ENCODE measurements at regions not wholly inside any gene's neighbourhood (a gene's known extent, or its start where the extent isn't known, plus 50 kb on each side); places are given as distances from the start of the nearest gene placed in this dataset.

DNA sequence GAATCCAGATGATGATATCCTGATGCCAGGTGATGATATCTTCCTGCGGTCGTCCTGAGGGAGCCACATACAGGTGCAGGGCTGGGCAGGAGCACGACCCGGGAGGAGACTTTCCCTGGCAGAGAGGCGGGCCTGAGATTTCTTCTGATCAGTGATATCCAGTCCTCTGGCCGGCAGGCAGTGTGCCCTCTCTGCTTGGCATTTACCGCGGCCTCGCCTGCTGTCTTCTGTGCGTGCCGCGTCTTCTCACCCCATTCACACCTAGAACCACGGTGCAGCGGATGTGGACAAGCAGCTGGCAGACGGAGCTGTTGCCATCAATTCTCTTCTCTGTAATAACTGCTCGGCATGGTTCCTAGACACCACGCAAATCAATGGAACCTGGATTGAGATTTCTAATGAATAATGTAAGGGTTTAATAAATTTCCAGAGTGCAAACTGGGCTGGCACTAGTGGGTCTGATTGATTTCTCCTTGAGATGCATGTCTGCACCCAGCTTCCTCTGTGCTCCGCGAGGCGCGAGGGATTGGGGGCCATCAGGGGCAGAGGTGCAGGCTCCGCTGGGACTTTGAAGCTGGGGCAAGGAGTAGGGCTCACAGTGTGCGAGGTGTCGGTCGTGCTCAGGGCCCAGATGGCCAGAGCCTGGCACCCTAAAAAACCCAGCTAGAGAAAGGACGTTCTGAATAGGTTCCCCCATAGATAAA, 208.9 kb upstream of the HDAC4 start:
- no peak for DNase-seq

DNA sequence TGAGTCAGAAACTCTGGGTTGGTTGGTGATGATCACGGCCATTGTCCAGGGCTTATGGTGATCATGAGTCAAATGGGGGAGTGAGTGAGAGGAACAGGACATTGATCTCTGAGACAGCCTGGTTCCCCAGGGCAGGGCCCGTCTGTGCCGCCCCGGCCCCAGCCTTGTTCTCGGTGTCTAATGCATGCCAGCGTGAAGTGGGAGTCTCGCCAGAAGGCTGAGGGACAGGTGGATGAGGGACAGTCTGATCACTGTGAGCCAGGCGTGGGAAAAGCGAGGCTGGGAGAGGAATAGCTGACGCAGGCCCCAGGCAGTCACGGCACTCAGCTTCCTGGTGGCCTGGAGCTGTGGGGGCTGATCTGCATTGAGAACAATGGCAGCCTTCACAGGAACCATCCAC, 208.3 kb upstream of the HDAC4 start:
- DNase-seq: no peak

DNA sequence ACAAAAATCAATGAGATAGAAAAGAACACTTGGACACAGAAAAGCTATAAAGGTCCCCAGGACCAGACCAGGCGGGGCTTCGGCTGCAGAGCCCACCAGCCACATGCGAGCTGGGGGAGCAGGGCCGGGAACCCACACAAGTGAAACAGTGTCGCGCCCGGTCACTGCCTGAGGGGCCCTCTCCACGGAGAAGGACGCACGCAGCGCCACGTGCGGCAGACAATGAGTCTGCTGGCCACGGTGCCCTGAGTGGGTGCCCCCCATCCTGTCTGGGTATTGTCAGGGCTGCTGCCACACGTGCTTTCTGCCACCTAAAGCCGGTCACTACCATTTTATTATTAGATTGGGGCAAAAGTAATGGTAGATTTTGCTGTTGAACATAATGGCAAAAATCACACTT, 207.9 kb upstream of the HDAC4 start:
- no peak for DNase-seq

DNA sequence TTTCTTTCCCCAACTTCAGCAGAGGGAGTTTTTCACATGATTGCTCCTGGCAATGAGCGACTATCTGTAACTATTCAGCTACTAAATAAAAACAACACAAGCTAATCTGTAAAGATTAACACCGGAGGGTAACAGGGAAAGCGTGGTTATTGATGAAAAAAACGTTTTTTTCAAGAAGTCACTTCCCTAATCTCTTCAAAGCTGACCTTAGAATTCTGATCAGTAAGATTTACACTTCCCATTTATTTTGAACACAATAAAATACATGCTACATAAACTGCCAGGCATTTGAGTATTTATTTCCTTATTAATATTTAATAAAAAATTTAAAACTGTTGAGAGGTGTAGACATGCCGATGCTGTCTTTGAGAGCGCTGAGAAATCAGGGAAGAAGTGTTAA, 207.4 kb upstream of the HDAC4 start:
- DNase-seq: no peak

DNA sequence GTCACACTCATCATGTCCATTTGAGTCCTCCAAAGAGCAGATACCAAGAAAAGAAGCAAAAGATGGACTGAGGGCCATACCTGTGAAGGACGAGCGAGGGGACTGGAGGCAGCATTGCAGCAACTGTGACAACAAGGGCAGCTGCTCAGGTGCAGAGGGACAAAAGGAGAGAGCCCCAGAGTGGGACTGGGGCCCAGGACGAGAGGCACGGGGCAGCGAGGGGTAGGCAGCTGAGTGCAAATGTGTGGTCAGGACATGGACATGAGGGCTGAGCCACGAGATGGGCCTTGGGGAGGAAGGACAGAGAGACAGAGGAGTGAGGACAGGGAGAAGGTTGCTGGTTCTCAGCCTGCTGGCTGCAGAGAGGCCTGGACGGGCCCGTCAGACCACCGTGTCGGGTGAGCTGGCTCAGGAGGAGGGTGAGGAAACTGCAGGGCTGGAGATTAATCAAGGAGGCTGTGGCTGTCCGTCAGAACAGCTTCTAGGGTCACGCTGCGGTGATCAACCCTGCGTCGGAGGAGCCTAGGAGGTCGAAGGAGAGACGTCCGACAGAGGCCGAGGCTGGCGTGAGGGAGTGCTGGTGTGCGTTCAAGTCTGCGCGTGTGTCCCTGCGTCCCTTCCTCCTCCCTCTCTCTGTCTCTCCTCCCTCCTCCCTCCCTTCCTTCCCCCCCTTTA, 206.8 kb upstream of the HDAC4 start:
- DNase-seq: no peak

DNA sequence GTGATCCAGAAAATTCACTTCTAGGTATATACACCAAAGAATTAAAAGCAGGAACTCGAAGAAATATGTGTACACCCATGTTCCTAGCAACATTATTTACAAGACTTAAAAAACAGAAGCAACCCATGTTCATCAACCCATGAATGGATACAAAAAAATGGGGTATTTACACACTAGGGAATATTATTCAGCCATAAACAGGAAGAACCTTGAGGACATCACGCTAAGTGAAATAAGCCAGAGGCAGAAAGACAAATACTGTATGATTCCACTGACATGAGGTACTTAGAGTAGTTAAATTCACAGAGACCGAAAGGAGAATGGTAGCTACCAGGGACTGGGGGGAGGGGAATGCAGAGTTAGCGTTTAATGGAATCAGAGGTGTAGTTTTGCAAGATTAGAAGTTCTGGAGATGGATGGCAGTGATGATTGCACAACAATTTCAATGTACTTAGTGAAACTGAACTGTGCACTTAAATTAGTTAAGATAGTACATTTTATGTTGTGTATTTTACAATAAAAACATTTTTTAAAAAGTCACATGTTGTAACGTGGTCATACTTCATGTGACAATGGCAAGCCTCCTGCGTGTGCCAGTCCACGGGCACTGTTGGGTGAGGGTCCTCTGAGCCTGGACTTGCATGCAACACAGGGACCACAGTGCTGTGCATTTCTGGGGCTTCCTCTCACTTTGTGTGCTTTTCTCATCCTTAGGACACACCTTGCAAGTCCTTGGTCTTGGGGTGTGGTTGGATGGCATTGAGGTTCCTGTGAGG, 206.1 kb upstream of the HDAC4 start:
- DNase-seq: no peak

DNA sequence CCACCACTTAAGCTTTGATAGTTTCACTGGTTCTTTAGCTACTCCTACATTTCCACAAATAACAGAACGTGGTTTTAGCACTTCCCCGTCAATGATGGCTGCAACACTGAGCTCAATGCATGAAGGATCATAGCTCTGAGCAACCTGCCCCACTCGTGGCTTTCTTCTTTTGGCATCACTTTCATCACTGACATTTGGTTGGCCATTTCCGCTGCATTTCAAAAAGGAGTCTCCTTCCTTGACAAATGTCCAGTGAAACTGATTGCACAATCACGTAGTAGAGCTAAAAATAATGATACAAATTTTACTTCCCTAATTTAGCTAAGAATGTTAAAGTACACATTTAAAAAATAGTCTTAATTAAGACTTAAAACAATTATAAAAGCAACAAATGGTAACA, 205.2 kb upstream of the HDAC4 start:
- no peak for DNase-seq

DNA sequence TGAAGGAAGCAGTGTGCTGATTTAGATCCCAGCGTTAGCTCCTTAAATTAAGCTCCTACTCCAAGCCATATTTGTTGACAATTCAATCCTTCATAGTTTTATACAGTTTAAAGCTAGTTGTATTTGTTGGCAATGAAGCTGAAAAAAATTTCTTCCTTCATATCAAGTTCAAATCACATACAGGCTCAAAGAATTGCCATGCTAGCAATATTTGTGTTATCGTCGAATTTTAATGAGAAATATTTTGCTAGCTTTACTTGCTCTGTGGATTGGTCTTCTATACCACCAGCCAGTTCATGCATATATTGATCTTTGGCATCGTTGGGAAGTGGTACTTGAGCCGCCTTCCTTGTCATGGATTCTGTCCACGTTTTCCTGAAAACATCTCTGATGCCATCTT, 204.6 kb upstream of the HDAC4 start:
- no peak for DNase-seq

DNA sequence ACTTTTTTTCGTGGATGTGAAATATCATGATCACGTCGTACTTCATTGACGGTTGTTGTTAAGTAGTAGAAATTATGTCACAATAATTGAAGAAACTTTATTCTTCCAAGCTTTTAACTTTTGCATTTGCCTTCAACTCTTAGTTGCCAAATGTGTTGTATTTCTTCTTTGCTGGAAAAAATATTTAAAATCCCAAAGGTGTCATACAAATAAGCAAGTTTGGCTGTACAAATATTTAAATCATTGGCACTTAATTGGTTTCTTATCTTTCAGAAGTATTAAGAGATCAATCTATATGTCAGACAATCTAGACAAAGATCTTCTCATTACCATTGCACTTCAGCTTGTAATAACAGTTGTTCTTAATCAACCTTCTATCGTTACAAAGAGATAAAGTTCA, 204.0 kb upstream of the HDAC4 start:
- DNase-seq: no peak

DNA sequence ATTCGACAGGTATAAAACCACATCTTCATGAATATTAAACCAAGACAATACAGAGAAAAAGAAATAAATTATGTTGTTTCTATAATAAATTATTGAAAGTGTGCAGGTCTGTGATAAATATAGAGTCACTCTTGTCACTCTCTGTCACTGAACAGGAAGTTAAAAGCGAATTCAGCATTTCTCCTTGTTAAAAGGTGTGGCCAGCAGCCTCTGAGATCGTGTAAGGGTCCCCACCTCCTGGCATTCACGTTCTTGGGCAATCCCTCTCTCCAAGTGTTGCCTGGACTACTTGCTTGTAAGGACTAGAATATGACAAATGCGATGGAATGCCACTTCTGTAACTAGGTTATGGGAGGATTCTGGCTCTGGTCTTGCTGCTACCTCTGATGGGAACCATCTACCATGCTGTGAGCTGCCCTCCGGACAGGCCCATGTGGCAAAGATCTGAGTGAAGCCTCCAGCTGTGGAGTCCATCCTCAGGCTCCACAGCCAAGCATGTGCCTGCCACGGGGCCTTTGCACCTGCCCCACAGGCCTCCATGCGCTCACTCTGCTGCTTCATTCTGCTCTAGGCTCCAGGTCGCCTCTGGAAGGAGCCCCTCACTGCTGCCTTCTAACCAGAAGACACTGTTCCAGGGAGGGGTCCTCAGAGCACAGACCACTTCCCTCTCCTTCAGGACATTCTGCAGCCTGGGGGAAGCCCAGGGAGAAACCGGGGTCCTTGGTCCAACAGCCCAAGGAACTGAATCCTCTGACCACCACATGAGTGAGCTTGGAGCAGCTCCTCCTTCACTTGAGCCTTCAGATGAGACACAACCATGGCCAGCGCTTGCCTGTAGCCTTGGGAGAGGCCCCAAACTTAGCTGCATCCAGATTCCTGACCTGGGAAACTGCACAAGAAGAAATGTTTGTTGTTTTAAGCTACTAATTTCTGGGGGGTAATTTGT, 202.9 kb upstream of the HDAC4 start:
- DNase-seq: no peak

DNA sequence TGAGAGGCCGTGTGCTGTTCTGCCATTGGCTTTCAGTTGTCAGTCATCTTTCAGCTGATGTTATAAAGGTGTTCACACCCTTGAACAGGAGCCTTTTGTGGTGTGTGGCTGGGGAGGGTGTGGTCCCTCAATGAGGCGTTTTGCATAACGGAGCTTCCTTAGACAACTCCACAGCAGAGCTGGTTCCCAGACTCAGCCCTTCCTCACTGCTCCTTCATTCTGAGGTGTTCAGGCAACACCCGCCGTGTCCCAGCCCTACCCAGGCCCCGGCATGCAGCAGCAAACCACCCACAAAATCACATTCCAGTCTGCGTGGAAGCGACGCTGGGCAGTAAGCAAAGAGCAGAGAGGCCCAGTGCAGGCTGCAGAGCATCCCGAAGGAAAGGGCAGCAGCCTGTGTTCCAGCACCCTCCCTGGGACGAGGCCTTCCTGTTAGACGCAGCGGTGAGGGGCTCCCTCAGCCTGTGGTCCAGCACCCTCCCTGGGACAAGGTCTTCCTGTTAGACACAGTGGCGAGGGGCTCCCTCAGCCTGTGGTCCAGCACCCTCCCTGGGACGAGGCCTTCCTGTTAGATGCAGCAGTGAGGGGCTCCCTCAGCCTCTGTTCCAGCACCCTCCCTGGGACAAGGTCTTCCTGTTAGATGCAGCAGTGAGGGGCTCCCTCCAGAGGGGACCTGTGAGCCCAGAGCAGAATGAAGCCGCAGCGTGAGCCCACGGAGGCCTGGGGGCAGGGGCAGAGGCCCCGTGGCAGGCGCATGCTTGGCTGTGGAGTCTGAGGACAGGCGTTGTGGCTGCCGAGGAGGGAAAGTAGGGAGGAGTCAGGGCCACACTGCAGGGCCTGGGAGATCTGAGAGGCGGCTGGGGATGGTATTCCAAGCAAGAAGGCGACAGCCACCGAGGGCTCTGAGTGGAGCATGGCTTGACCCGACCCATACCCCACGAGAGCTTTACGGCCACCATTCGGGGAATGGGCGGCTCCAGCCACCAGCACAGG, 201.8 kb upstream of the HDAC4 start:
- DNase-seq: no peak

DNA sequence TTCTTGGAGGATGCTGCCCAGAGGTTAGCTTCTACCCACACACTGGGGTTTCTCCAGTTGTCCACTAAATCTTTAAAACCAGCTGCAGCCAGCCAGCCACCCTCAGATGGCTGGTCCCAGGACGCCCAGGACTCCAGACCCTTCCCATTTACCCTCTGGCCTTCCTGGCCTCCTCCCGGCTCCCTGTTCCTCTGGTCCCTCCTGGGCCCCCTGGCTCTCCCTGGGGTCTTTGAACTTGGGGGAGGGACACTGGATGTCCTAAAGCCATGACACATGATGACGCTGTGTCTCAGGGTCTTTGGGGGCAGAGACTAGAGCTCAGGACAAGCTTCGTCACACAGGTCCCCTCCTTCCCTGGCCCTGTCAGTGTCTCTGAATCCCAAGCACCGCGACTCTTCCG, 201.1 kb upstream of the HDAC4 start:
- no peak for DNase-seq

DNA sequence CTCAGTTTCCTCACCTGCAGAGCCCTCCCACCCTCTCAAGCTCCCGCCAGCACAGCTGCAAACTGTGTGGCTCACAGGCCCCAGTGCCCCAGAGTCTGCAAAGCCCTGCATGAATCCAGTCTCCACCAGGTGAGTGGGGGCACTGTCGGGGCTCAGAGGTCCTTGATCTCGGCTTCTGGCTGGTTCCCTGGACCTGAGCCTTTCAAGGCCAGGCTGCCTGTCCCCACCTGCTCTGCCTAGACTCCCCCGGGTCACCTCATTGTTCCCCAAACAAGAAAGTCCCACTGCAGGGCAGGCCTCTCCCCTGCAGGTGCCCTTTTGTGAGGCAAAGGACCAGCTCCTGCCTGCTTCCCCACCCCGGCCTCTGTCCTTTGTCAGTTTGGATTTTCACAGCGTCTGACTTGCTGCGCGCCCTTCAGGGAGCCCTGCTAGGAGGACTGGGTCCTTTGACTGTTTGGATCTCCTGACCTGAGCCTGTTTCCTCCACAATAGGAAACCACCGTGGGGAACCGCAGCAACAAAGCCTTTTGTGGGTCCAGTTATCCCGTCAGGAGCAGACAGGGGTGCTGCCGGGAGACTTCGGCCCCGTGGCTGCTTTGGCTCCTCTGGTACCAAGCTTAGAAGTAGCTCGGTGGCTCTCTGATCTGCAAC, 200.5 kb upstream of the HDAC4 start:
- DNase-seq: no peak

DNA sequence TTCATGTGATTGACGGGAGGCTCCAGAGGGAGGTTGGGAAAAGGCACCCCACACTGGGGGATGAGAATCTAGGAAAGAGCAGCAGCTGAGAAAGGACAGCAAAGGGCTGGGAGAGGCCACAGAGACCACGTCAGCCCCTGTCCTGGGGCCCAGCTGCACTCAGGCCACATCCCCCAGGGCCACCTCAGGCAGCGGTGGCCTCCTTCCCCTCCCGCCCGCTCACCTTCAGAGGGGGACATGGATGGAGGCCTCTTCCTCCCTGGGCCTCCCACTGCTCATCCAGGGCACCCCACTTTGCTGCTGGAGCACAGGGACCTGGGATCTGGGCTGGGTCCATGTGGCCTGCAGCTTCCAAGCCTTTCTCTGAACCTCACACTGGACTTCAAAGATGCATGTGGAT, 199.8 kb upstream of the HDAC4 start:
- no peak for DNase-seq

DNA sequence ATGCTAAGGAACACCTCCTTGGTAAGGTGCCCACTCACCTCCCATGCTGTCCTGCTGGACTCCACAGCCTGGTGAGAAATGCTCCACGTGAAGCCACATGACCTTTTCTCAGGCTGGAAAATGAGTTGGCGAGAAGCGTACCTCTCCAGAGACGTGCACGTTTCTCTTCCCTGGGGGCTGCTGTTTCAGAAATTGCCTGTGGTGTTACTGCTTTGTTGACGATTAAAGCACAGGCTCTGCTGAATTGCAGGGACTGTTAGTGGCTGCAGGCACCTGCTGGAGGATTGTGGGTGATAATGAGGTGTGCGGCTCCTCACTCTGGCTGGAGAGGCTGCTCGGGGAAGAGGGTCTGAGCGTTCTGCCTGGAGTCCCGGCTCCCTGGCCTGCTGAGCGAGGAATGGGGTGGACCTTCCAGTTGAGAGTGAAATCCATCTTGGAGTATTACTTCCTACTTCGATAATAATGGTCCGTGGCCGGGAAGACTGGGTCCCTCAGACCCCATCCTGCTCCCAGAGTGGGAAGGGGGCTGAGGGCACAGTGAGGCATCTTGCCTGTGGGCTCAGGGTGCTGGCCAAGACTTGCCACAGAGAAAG, 199.3 kb upstream of the HDAC4 start:
- no peak for DNase-seq

DNA sequence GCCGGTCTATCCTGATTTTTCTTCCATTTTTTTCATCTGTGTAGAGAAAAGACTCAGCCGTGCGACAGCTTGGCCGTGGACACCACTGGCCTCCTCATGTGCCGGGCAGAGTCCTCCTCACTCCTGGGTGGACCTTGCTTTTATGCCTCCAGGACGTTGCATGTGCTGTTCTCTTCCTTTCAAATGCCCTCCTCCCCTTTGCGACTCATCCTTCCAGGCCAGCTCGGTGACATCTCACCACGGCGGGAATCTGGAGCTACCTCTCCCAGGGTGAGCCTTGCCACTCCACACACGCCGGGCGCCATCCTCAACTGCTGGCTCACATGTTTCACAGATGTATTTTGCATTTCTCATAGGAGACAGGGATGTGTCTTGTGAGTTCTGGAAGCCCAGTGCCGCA, 198.5 kb upstream of the HDAC4 start:
- DNase-seq: no peak

DNA sequence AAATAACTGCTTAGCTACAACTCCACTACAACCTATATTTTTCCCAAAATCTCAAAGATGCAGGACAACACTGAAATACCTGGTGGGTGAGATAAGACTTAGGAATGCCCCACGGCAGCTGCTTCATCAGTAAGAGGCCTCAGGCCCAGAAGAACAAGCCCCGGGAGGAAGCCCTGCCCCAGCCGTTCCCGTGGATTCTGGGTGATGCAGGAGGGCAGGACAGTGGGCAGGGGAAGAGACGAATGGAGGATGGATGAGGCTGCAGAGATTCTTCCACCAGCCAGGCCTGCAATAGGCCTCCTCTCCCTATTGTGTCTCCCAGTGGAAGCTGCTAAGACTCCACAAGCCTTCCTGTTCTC, 197.9 kb upstream of the HDAC4 start:
- DNase-seq: no peak

DNA sequence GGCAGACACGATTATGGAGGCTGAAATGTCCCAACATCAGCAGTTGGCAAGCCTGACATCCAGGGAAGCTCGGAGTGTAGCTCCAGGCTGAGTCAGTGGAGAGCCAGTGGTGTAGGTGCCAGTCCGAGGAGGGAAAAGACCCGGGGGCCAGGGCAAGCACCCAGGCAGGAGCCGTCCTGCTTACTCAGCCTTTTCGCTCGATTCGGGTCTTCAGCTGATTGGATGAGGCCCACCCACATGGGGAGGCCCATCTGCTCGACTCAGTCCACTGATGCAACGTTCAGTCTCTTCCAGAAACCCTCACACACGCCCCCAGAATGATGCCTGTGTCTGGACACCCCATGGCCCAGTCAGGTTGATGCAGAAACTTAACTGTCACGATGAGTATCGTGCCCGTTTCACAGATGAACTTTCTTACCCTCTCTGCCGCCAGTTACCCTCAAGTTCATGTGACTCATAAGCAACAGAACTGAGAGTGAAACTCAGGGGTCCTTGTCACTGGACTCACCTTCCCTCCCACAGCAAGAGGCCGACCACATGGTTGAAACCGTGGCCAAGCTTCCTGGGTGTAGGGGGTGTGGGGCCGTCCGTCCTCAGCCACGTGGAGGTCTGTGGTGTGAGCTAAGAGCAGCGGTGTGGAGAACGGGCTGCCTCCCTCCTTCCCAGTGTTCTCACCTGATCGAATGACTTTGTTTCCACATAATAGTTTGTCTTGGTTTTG, 197.4 kb upstream of the HDAC4 start:
- DNase-seq: no peak

DNA sequence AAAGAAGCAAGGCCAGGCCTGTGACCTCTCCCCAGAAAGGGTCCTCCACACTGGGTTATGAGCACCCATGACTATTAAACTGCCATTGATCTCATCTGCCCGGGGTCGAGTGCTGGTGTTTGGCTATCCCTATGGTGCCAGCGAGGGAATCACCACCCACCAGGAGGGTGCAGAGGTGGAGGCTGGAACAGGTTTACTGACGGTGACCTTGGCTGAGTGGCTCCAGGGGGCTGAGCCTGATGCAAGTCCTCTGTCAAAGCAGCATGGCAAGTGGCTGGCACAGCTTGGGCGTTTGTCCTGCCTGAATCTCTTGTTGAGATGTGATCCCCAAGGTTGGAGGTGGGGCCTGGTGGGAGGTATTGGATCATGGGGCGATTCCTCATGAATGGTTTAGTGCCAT, 196.4 kb upstream of the HDAC4 start:
- DNase-seq: no peak

DNA sequence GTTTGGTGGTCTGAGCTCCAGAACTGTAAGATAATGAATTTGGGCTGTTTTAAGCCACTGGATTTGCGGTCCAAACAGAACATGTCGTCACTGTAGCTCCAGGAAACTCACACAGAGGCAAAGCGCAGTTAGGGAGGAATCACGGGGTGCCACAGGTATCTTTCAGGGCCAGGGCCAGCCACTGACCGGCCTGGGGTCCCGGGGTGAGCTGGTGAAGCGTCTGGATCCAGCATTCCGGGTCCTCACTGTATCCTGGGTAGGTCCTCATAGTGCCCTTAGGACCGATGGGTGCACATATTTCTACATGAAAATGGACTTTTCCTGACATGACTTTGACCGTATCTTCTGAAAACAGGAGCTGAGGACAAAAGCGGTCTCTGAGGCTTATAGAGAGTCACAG, 196.0 kb upstream of the HDAC4 start:
- DNase-seq: no peak

Measured in dermis blood vessel endothelial cell (primary cell).